ENCODE measurements at regions not wholly inside any gene's neighbourhood (a gene's known extent, or its start where the extent isn't known, plus 50 kb on each side); places are given as distances from the start of the nearest gene placed in this dataset.

GRCh38 chr19:5213667-5214066 is 126.9 kb downstream of the PTPRS start:
- TF ChIP-seq EZH2 (IDR thresholded peaks at IDR 0.05; ENCODE audit: low read length, unreplicated experiment) (no peak), CTCF (conservative IDR thresholded peaks at IDR 0.05; ENCODE audit: low read depth, low read length) (no peak)

Measured in PC-3 (cell line).